ENCODE measurements at regions not wholly inside any gene's neighbourhood (a gene's known extent, or its start where the extent isn't known, plus 50 kb on each side); places are given as distances from the start of the nearest gene placed in this dataset.

- no peak for TF ChIP-seq CTCF (IDR thresholded peaks at IDR 0.05)
- Histone ChIP-seq H3K4me1 (no peaks in the 10 kb centered on the region), H3K9me3 (no peaks in the 10 kb centered on the region), H3K4me3 (no peak overlapping the region), H3K27me3 (ENCODE audit: insufficient read depth in 3 of 3, low read length in 2 of 3) (no peaks in the 10 kb centered on the region), H3K36me3 (ENCODE audit: insufficient read depth in 1 of 2, low read depth in 1 of 2) (no peaks in the 10 kb centered on the region), H3K27ac (no peak overlapping the region)
- ATAC-seq (peak; percentile 55 to 90 (median 76)), DNase-seq (no peak)
- intact Hi-C loops (cut with DNase I) = no loop called here
- WGBS, 3 donors = 55 to 75% (median 66%) methylated on average over 11 of the region's 11 CpGs
These were observed 277.8 kb downstream of the FOXO1 start for GRCh38 chr13:40388617-40389016.

GRCh38 chr13:40389081-40389641, 277.3 kb downstream of the FOXO1 start:
- ATAC-seq = peak in 2 of 4 donors; percentile 12 to 17

GRCh38 chr13:40390401-40390916, 276.0 kb downstream of the FOXO1 start:
- Histone ChIP-seq H3K4me3 (no peak overlapping the region), H3K9me3 (no peaks in the 10 kb centered on the region), H3K36me3 (ENCODE audit: insufficient read depth in 1 of 2, low read depth in 1 of 2) (no peaks in the 10 kb centered on the region), H3K27me3 (ENCODE audit: insufficient read depth in 3 of 3, low read length in 2 of 3) (no peaks in the 10 kb centered on the region), H3K4me1 (no peaks in the 10 kb centered on the region), H3K27ac (no peak overlapping the region)
- no peak for ATAC-seq
- intact Hi-C loops (cut with DNase I) = no loop called here
- no peak for TF ChIP-seq CTCF (IDR thresholded peaks at IDR 0.05)
- WGBS, 3 donors = 86 to 91% (median 87%) methylated on average over 9 of the region's 9 CpGs
- DNase-seq = no peak

More at GRCh38 chr13:40389081-40389641, 277.3 kb downstream of the FOXO1 start:
- Histone ChIP-seq H3K27me3 (ENCODE audit: insufficient read depth in 3 of 3, low read length in 2 of 3) (no peaks in the 10 kb centered on the region), H3K27ac (no peak overlapping the region), H3K4me1 (no peaks in the 10 kb centered on the region), H3K9me3 (no peaks in the 10 kb centered on the region), H3K4me3 (no peak overlapping the region), H3K36me3 (ENCODE audit: insufficient read depth in 1 of 2, low read depth in 1 of 2) (no peaks in the 10 kb centered on the region)
- no peak for DNase-seq
- intact Hi-C loops (cut with DNase I) = no loop called here
- TF ChIP-seq CTCF (IDR thresholded peaks at IDR 0.05) = no peak
- 74 to 86% (median 86%) methylated on average over 10 of the region's 10 CpGs for WGBS, 3 donors

- ATAC-seq (peak in 1 of 4 donors; percentile 57), DNase-seq (no peak)
- no peaks in the 10 kb centered on the region for H3K36me3 ChIP-seq (ENCODE audit: insufficient read depth in 1 of 2, low read depth in 1 of 2)
- no peak overlapping the region for H3K27ac ChIP-seq
- intact Hi-C loops (cut with DNase I) = no loop called here
- no peaks in the 10 kb centered on the region for H3K4me1 ChIP-seq
- no peak for TF ChIP-seq CTCF (IDR thresholded peaks at IDR 0.05)
- no peaks in the 10 kb centered on the region for H3K9me3 ChIP-seq
- no peaks in the 10 kb centered on the region for H3K27me3 ChIP-seq (ENCODE audit: insufficient read depth in 3 of 3, low read length in 2 of 3)
- WGBS, 3 donors = 22 to 34% (median 27%) methylated on average over 5 of the region's 5 CpGs
- H3K4me3 ChIP-seq = no peak overlapping the region
These were observed 274.7 kb downstream of the FOXO1 start for GRCh38 chr13:40391788-40392187.
